ENCODE measurements at regions not wholly inside any gene's neighbourhood (a gene's known extent, or its start where the extent isn't known, plus 50 kb on each side); places are given as distances from the start of the nearest gene placed in this dataset.
"Not testable (repeated sequence)": the region's sequence is repeated elsewhere in the genome, so short reads cannot be mapped to it uniquely, and the experiment has no call there.

- DNase-seq = no peak
Observed at GRCh38 chr7:153564391-153564790, 487.8 kb upstream of the DPP6 start.

- no peak for DNase-seq
Observed at GRCh38 chr7:153566324-153566723, 485.9 kb upstream of the DPP6 start.

- DNase-seq = no peak
Observed at GRCh38 chr7:153567426-153567825, 484.8 kb upstream of the DPP6 start.

- DNase-seq = not testable (repeated sequence)
Observed at GRCh38 chr7:153569520-153569919, 482.7 kb upstream of the DPP6 start.

GRCh38 chr7:153576096-153576495 is 476.1 kb upstream of the DPP6 start:
- no peak for DNase-seq

- no peak for DNase-seq
Observed at GRCh38 chr7:153581419-153581818, 470.8 kb upstream of the DPP6 start.

- DNase-seq = no peak
Observed at GRCh38 chr7:153584132-153584531, 468.1 kb upstream of the DPP6 start.

- DNase-seq = no peak
Observed at GRCh38 chr7:153588586-153588985, 463.6 kb upstream of the DPP6 start.

GRCh38 chr7:153590136-153590535 is 462.1 kb upstream of the DPP6 start:
- DNase-seq = no peak

- no peak for DNase-seq
Observed at GRCh38 chr7:153590571-153590970, 461.6 kb upstream of the DPP6 start.

- no peak for DNase-seq
Observed at GRCh38 chr7:153607354-153607753, 444.8 kb upstream of the DPP6 start.

- no peak for DNase-seq
Observed at GRCh38 chr7:153616711-153617325, 435.4 kb upstream of the DPP6 start.

GRCh38 chr7:153627323-153627722 is 424.9 kb upstream of the DPP6 start:
- no peak for DNase-seq

- DNase-seq = no peak
Observed at GRCh38 chr7:153628406-153628805, 423.8 kb upstream of the DPP6 start.

GRCh38 chr7:153628825-153629224 is 423.4 kb upstream of the DPP6 start:
- peak; percentile 96 for DNase-seq

- DNase-seq = no peak
Observed at GRCh38 chr7:153638821-153639435, 413.3 kb upstream of the DPP6 start.

GRCh38 chr7:153640586-153640985 is 411.6 kb upstream of the DPP6 start:
- DNase-seq = no peak

GRCh38 chr7:153641199-153641598 is 411.0 kb upstream of the DPP6 start:
- DNase-seq = no peak

GRCh38 chr7:153642989-153643388 is 409.2 kb upstream of the DPP6 start:
- DNase-seq = no peak

- DNase-seq = no peak
Observed at GRCh38 chr7:153657182-153657800, 394.9 kb upstream of the DPP6 start.

GRCh38 chr7:153675131-153675530 is 377.1 kb upstream of the DPP6 start:
- no peak for DNase-seq

- peak; percentile 62 for DNase-seq
Observed at GRCh38 chr7:153682628-153683027, 369.6 kb upstream of the DPP6 start.

- DNase-seq = no peak
Observed at GRCh38 chr7:153696242-153696641, 356.0 kb upstream of the DPP6 start.

GRCh38 chr7:153698046-153698445 is 354.2 kb upstream of the DPP6 start:
- no peak for DNase-seq

GRCh38 chr7:153701678-153702077 is 350.5 kb upstream of the DPP6 start:
- no peak for DNase-seq

Measured in DMS153 (cell line).